ENCODE measurements at regions not wholly inside any gene's neighbourhood (a gene's known extent, or its start where the extent isn't known, plus 50 kb on each side); places are given as distances from the start of the nearest gene placed in this dataset.
"Not testable (repeated sequence)": the region's sequence is repeated elsewhere in the genome, so short reads cannot be mapped to it uniquely, and the experiment has no call there.

- Histone ChIP-seq H3K36me3 (ENCODE audit: insufficient read depth, low read length) (no peaks in the 10 kb centered on the region), H3K9ac (ENCODE audit: insufficient read length) (no peak overlapping the region), H3K27ac (no peak overlapping the region), H3K4me3 (no peak overlapping the region), H3K9me3 (ENCODE audit: low read depth, low read length) (no peaks in the 10 kb centered on the region)
- TF ChIP-seq FOXP2 (optimal IDR thresholded peaks at IDR 0.05; ENCODE audit: control extremely low read depth, extremely low read length, insufficient read depth): no peak
- TF ChIP-seq EZH2 (IDR thresholded peaks at IDR 0.05): no peak
- TF ChIP-seq POLR2AphosphoS5 (IDR thresholded peaks at IDR 0.05; ENCODE audit: borderline replicate concordance, low read depth, low read length): no peak
- no peak for DNase-seq (ENCODE audit: low read depth, low spot score)
These were observed 110.2 kb downstream of the KLF5 start for GRCh38 chr13:73168953-73169401.

GRCh38 chr13:73168226-73168952 is 109.6 kb downstream of the KLF5 start:
- H3K9me3 ChIP-seq (ENCODE audit: low read depth, low read length): no peaks in the 10 kb centered on the region
- H3K27ac ChIP-seq: no peak overlapping the region
- H3K36me3 ChIP-seq (ENCODE audit: insufficient read depth, low read length): no peaks in the 10 kb centered on the region
- no peak overlapping the region for H3K9ac ChIP-seq (ENCODE audit: insufficient read length)
- DNase-seq (ENCODE audit: low read depth, low spot score): no peak
- TF ChIP-seq POLR2AphosphoS5 (IDR thresholded peaks at IDR 0.05; ENCODE audit: borderline replicate concordance, low read depth, low read length) (no peak), FOXP2 (optimal IDR thresholded peaks at IDR 0.05; ENCODE audit: control extremely low read depth, extremely low read length, insufficient read depth) (no peak), EZH2 (IDR thresholded peaks at IDR 0.05) (no peak)
- H3K4me3 ChIP-seq: no peak overlapping the region

GRCh38 chr13:73167028-73167820 is 108.4 kb downstream of the KLF5 start:
- TF ChIP-seq EZH2 (IDR thresholded peaks at IDR 0.05): no peak
- no peak for TF ChIP-seq FOXP2 (optimal IDR thresholded peaks at IDR 0.05; ENCODE audit: control extremely low read depth, extremely low read length, insufficient read depth)
- TF ChIP-seq POLR2AphosphoS5 (IDR thresholded peaks at IDR 0.05; ENCODE audit: borderline replicate concordance, low read depth, low read length): no peak
- DNase-seq (ENCODE audit: low read depth, low spot score): no peak
- Histone ChIP-seq H3K4me3 (no peak overlapping the region), H3K36me3 (ENCODE audit: insufficient read depth, low read length) (no peaks in the 10 kb centered on the region), H3K9ac (ENCODE audit: insufficient read length) (no peak overlapping the region), H3K9me3 (ENCODE audit: low read depth, low read length) (no peaks in the 10 kb centered on the region), H3K27ac (no peak overlapping the region)

DNA sequence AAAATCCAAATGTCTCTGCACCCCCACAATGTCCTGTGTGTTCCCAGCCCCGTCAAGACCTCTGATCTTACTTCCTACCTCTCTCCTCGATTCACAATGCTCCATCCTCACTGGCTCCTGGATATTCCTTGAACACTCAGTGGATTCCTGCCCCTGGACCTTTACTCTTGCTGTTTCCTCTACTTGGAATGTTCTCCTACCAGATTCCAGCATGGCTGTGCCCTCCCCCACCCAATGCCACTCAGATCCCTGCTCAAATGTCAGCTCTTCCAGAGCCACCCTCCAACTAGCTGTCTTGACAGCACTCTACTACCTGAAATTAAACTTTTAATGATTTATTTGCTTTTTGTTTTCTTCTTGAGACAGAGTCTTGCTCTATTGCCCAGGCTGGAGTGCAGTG is 107.4 kb downstream of the KLF5 start:
- Histone ChIP-seq H3K36me3 (ENCODE audit: insufficient read depth, low read length) (no peaks in the 10 kb centered on the region), H3K4me3 (no peak overlapping the region), H3K9ac (ENCODE audit: insufficient read length) (no peak overlapping the region), H3K9me3 (ENCODE audit: low read depth, low read length) (no peaks in the 10 kb centered on the region), H3K27ac (no peak overlapping the region)
- DNase-seq (ENCODE audit: low read depth, low spot score): no peak
- TF ChIP-seq FOXP2 (optimal IDR thresholded peaks at IDR 0.05; ENCODE audit: control extremely low read depth, extremely low read length, insufficient read depth) (no peak), POLR2AphosphoS5 (IDR thresholded peaks at IDR 0.05; ENCODE audit: borderline replicate concordance, low read depth, low read length) (no peak), EZH2 (IDR thresholded peaks at IDR 0.05) (no peak)

DNA sequence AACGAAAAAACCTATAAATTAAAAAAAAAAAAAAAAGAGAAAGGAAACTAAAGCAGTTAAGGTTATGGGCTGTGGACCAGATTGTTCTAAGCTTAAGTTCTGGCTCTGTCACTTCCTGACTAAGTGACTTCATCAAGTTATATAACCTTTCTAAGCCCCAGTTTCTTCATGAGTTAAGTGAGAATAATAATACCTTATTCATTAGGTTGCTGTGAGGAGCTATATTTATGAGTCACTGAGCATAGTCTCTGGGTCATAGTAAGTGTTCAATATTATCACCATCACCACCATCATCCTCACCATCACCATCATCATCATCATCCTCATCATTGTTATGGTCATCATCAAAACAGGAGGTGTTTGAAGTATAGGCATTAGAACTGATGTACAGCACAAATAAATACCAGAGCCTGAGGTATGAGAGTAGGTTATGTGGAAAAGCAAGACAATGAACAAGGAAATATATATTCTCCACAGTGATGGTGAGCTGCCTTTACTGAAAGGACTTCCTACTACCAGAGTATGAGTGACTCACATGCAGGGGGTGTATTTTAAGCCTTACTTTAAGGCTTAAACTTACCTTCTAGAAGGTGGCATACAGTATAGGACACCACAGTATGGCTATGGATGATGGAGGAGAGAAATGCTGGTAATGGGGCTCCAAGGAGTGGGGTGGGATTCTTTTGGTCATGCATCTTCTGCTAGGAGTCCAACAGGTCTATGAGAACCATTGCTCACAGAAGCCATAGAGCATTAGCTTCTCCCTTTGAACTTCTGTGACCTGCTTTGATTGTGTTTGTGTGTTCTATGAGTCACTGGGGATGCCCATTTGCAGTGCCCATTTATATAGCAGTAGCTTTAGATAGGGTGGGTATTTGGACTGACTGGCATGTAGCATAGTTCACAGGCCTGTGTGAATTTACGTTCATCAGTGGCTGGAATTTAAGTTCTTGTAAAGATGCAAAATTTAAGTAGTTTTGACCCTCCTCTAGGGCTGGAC is 104.4 kb downstream of the KLF5 start:
- no peak for DNase-seq (ENCODE audit: low read depth, low spot score)
- Histone ChIP-seq H3K27ac (no peak overlapping the region), H3K4me3 (no peak overlapping the region)

DNA sequence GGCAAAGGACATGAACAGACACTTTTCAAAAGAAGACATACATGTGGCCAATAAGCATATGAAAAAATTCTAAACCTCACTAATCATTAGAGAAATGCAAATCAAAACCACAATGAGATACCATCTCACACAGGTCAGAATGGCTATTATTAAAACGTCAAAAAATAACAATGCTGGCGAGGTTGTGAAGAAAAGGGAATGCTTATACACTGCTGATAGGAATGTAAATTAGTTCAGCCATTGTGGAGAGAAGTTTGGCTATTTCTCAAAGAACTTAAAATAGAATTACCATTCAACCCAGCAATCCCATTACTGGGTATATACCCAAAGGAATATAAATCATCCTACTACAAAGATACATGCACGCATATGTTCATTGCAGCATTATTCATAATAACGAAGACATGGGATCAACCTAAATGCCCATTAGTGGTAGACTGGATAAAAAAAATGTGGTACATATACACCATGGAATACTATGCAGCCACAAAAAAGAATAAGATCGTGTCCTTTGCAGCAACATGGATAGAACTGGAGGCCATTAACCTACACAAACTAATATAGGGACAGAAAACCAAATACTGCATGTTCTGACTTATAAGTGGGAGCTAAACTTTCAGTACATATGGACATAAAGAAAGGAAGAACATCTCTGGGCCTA is 101.7 kb downstream of the KLF5 start:
- H3K9me3 ChIP-seq (ENCODE audit: low read depth, low read length); H3K4me3 ChIP-seq; H3K9ac ChIP-seq (ENCODE audit: insufficient read length); DNase-seq (ENCODE audit: low read depth, low spot score); H3K27ac ChIP-seq; H3K36me3 ChIP-seq (ENCODE audit: insufficient read depth, low read length): not testable (repeated sequence)

More for the DNA sequence above, 104.4 kb downstream of the KLF5 start:
- no peak for TF ChIP-seq EZH2 (IDR thresholded peaks at IDR 0.05)
- TF ChIP-seq POLR2AphosphoS5 (IDR thresholded peaks at IDR 0.05; ENCODE audit: borderline replicate concordance, low read depth, low read length): no peak
- TF ChIP-seq FOXP2 (optimal IDR thresholded peaks at IDR 0.05; ENCODE audit: control extremely low read depth, extremely low read length, insufficient read depth): no peak
- Histone ChIP-seq H3K9me3 (ENCODE audit: low read depth, low read length) (no peaks in the 10 kb centered on the region), H3K36me3 (ENCODE audit: insufficient read depth, low read length) (no peaks in the 10 kb centered on the region), H3K9ac (ENCODE audit: insufficient read length) (no peak overlapping the region)

DNA sequence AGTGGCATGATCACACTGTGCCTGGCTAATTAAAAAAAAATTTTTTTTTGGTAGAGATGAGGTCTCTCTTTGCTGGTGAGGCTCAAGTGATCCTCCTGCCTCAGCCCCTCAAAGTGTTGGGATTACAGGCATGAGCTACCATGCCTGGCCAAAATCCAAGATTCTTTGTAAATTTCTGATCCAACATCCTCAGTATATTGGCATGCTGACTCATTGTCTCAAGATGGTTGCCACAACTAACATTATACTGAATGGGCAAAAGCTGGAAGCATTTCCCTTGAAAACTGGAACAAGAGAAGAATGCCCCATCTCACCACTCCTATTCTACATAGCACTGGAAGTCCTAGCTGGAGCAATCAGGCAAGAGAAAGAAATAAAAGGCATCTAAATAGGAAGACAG is 100.0 kb downstream of the KLF5 start:
- Histone ChIP-seq H3K36me3 (ENCODE audit: insufficient read depth, low read length) (no peaks in the 10 kb centered on the region), H3K9ac (ENCODE audit: insufficient read length) (no peak overlapping the region), H3K9me3 (ENCODE audit: low read depth, low read length) (no peaks in the 10 kb centered on the region), H3K4me3 (no peak overlapping the region), H3K27ac (no peak overlapping the region)
- no peak for TF ChIP-seq POLR2AphosphoS5 (IDR thresholded peaks at IDR 0.05; ENCODE audit: borderline replicate concordance, low read depth, low read length)
- no peak for TF ChIP-seq FOXP2 (optimal IDR thresholded peaks at IDR 0.05; ENCODE audit: control extremely low read depth, extremely low read length, insufficient read depth)
- no peak for TF ChIP-seq EZH2 (IDR thresholded peaks at IDR 0.05)
- no peak for DNase-seq (ENCODE audit: low read depth, low spot score)

Measured in SK-N-MC (cell line).